ENCODE measurements at regions not wholly inside any gene's neighbourhood (a gene's known extent, or its start where the extent isn't known, plus 50 kb on each side); places are given as distances from the start of the nearest gene placed in this dataset.
A peak's percentile ranks its signal among the peaks of the same experiment; 100 is the strongest.

DNA sequence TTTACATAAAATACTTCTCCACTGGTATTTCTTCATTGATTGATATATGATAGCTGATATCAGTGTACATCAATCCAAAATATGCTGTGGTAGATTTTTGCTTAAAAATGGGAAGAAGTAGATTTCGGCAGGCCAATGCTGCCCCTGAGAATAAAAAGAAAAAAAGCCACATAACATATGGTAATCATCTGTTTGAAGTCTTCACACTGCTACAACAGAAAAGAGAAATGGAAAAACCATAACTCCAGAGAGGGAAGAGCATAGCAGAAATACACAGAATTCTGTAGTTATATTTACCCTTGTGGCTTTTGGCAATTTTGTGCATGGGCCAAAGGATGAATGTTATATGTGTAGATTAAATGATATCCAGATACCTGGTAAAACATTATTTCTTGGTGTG, 143.1 kb upstream of the KCNMB2 start:
- peak; percentile 81 for DNase-seq

DNA sequence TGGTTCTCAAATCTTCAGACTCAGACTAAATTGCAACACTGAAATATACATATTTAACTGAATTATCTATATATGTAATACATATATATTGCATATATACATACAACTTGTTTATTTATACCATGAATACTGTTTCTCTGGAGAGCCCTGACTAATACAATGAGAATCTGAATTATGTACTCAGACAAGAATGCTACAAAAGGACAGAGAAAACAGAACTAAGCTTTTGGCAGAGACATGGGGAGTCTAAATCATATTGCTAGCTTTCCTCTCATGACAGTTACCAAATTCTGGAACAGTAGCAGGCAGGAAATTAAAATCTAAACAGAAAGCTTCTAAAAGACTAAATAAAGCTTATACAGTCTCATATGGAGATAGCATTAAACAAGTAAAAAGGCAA, 142.4 kb upstream of the KCNMB2 start:
- DNase-seq: peak; percentile 94

DNA sequence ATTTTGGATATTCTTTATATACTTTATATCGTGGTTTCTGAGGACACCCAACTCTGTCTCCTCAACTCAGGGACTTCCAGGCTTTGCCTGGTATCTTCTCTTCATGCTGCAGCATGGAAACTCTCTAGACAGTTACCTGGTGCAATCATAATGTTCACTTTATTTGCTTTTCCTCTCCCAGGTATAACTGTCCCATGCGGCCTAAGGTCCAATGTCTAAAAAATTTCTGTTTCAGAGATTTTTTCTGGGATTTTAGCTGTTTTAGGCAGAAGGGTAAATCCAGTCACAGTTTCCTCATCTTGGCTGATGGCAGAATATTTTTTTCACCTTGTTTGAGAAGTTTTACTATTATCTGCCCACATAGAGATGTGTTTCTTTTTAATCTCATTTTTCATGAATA, 139.9 kb upstream of the KCNMB2 start:
- no peak for DNase-seq

DNA sequence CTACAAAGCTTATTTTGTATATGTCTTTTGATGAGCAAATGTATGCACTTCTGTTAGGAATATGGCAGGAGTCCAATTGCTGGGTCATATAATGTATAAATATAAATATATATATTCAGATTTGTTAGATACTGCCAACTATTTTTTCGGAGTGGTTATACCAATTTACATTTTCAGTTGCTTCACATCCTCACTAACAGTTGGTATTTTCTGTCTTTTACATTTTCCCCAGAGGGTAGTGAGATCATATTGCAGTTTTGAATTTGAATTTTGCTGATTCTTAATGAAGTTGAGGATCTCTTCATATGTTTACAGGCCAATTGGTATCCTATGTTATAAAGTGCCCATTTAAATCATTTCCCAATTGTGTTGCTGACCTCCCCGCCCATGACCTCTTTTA, 139.0 kb upstream of the KCNMB2 start:
- no peak for DNase-seq

DNA sequence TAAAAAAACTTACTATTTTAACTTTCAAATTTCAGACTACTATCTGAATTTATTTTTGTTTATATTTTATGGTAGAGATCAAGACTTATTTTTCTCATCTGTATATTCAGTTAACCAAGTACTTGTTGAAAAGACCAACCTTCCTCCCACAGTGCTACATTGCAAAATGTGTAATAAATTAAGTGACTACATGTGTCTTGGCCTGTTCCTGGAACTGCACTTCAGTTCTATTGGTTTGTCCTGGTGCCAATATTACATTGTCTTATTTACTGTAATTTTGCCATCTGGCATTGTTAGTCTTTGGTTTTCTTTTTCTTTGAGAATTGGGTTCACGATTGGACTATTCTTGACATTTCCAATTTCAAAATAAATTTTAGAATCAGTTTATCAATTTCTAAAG, 138.4 kb upstream of the KCNMB2 start:
- DNase-seq: no peak

DNA sequence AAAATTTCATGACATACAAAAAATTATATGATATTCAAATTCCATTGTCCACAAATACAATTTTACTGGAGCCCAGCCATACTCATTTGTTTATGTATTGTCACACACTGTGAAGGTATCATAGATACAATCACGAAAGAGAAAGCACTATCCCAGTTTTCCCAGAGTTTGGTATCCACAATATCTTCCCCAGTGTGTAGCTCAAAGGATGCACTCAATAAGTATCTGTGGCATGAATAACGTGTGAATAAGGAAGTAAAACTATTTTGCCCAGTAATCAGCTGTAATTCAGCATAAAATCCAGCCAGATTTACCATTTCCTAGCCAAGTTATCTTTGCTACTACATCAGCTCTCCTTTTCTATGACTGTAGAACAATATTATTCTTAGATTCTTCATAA, 131.3 kb upstream of the KCNMB2 start:
- DNase-seq: peak; percentile 33

GRCh38 chr3:178405531-178405930, 130.7 kb upstream of the KCNMB2 start:
- DNase-seq: peak; percentile 58

GRCh38 chr3:178406206-178406605, 130.0 kb upstream of the KCNMB2 start:
- DNase-seq: peak; percentile 63

- DNase-seq: no peak
Measured at GRCh38 chr3:178415384-178415783, 120.9 kb upstream of the KCNMB2 start.

DNA sequence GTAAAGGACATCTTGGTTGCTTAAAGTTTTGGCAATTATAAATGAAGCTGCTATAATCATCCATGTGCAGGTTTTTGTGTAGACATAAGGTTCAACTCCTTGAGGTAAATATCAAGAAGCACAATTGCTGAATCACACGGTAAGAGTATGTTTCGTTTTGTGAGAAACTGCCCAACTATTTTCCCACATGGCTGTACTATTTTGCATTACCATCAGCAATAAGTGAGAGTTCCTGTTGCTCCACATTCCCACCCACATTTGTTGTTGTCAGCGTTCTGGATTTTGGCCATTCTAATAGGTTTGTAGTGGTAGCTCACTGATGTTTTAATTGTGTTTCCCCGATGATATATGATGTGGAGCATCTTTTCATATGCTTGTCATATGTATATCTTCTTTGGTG, 118.5 kb upstream of the KCNMB2 start:
- DNase-seq: no peak

- DNase-seq: peak; percentile 22
Measured at GRCh38 chr3:178419071-178419470, 117.2 kb upstream of the KCNMB2 start.

DNA sequence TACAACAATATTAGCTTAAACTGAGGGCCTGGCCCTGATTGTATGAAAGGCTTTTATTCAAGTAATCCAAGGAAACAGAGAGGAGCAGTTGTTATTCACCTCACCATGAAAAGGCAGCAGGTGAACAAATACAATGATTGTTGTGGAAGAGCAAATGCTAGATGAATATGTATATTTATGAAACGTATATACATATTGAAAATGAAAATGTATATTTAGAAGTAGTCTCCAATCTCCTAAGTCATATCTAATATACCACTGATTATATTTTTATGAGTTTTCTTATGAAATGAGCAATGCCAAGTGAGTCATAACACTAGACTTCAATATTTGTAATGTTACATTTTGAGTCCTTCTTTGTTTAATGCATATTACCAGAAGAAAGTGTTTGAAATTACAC, 116.2 kb upstream of the KCNMB2 start:
- no peak for DNase-seq

DNA sequence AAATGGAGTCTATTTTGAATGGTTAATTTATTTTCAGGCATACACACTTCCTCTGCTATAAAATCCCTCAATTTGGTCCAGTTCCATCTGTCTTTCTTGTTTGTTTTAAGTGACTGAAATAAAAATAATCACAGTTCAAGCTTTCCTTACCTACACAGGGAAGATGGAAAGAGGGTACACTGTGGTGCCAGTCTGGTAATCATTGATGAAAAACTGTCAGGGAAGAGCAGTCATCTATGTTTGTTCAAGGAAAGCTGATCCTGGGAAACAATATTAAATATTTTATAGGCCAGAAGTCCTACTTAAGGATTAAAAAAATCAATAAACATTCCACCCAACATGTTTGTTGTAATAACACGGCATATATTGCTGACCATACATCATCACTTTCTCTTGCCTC, 115.2 kb upstream of the KCNMB2 start:
- no peak for DNase-seq

DNA sequence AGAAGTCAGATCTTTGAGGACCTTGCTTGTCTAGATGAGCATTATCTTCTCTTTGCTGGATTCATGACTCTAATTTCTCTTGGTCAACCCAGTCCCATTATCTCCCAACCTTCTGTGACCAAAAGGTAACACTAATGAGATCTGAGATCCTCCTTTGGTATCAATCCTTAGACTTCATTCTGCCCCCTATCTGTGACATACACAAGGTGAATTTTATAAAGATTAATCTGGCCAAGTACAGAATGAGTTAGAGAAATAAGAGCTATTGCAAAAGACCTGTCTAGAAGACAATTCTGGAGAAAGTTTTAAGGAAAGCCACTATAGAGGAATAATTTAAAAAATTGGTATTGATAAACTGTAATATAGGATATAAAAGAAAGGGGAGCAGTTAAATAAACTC, 113.8 kb upstream of the KCNMB2 start:
- no peak for DNase-seq

DNA sequence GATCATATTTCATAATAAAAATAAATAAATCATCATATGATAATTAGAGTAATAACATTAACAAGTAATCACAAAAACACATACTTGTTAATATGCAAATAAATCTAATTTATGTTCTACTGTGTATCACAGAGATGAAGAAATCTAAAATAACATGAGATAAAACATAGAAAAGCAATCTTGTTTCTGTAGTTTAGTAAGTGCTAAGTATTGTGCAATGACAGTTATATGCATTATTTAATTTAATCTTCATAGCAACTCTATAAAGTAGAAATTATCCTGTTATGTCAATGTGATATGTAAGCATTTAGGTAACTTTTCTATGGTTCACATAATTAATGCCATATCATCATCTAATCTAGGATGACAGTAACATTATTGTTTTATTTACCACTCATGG, 108.2 kb upstream of the KCNMB2 start:
- no peak for DNase-seq

DNA sequence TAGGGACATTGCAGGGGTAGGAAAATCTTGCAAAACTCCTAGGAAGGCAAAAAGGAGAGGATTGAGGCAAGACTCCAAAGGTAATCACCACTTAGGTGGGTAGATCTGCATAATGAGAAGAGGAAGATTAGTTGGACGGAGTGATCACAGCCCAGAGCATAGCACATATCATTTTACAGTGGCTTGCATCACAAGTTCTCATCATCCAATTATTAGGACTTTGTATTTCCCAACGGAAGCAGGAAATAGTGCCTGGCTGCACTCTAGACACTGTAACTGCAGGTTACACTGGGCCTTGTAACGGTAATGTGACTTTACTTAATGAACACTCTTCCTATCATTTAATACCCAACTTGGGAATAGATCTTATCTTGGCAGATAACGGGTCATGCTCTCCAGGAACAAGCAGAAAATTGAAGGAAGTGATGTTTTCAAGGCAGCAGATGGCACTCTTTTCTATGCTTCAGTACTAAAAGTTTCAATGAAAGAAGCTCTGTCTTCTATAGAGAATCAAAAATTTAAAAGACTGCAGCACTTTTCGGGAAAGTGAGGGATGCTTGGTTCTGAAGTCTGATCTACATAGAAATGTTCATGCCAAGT, 101.9 kb upstream of the KCNMB2 start:
- no peak for DNase-seq

GRCh38 chr3:178435575-178435974, 100.7 kb upstream of the KCNMB2 start:
- no peak for DNase-seq

DNA sequence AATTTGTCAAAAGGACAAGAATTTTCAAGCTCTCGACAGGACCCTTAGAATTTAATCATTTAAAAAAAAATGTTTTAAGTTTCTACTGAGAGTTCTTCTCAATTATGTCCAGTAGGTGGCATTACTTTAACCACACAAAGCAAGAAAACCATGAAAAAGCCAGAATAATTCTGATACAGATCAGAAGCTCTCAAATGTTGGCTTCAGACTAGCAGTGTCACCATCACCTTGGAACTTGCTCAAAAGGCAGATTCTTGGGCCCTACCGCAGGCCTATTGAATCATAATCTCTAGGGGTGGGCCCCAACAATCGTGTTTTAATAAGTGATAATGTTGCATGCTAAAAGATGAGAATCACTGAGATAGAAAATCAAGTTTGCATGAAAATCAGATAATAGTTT, 99.5 kb upstream of the KCNMB2 start:
- DNase-seq: peak; percentile 59

GRCh38 chr3:178437236-178437635, 99.0 kb upstream of the KCNMB2 start:
- DNase-seq: no peak

DNA sequence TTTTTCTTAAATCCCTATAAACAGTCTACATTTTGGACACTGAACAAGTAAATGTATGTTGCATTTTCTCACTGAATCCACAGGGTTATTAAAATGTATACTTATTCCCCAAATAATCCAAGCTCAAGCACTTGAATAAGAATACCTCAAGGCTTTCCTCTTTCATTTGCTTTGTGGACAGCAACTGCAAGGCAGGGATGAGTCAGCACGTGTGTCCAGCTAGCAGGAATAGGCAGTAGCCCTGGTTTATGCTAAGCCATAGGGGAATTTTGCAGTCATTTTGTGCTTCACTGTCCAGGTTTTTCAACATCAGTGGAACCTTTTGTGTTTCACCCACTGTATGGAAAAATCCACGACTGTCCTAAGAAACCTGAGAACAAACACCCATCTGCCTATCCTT, 96.7 kb upstream of the KCNMB2 start:
- DNase-seq: peak; percentile 52

GRCh38 chr3:178440043-178440442, 96.2 kb upstream of the KCNMB2 start:
- no peak for DNase-seq

GRCh38 chr3:178443634-178444033, 92.6 kb upstream of the KCNMB2 start:
- DNase-seq: peak; percentile 9

- DNase-seq: no peak
Measured at GRCh38 chr3:178445139-178445538, 91.1 kb upstream of the KCNMB2 start.

DNA sequence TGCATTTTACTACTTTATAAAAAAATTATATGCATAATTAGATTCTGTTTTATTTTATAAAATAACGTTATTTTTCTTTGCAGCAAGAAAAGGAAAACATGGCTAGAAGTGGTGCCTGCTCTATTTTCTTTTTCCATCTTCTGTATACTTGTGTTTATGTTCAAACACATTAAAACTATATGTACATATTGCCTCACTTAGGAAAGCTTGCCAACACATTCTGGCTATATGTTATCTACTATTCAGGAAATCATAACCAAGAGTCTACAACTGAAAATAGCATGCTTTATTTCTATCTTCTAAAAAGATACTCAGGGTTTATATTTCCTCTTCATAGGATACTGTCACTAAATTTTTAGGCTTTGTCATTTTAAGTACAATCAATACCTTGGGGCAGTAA, 90.2 kb upstream of the KCNMB2 start:
- no peak for DNase-seq

- no peak for DNase-seq
Measured at GRCh38 chr3:178450476-178450875, 85.8 kb upstream of the KCNMB2 start.

DNA sequence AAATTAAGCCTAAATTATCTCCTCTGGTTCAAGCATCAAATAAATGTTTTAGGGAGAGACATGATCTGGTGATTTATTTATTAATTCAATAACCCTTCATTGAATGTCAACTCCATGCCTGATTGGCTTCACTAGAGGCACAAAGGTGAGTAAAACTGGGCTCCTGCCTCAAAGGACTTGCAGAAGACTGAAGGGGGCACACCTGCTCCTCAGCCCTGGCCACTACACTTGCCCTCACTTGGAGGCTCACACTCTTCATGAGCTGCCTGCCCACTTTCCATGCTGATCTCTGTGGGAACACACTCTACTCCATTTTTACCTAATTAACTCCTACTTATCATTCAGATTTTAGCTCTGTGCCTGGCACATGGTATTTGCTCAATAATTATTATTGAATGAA, 84.4 kb upstream of the KCNMB2 start:
- no peak for DNase-seq

All from fibroblast of skin of right biceps (primary cell).